ENCODE measurements at regions not wholly inside any gene's neighbourhood (a gene's known extent, or its start where the extent isn't known, plus 50 kb on each side); places are given as distances from the start of the nearest gene placed in this dataset.

- TF ChIP-seq ZBTB11 (tag by site-specific recombination; conservative IDR thresholded peaks at IDR 0.05; ENCODE audit: low read depth) (no peak), ZFP3 (tag by site-specific recombination; IDR thresholded peaks at IDR 0.05; ENCODE audit: low read depth) (no peak), CTCF (tag by site-specific recombination; IDR thresholded peaks at IDR 0.05) (no peak), ZEB2 (tag by site-specific recombination; IDR thresholded peaks at IDR 0.05) (no peak), TRIM28 (IDR thresholded peaks at IDR 0.05; ENCODE audit: borderline replicate concordance, low read length) (no peak), ZFP37 (tag by site-specific recombination; IDR thresholded peaks at IDR 0.05) (no peak), ZNF292 (tag by site-specific recombination; IDR thresholded peaks at IDR 0.05; ENCODE audit: borderline replicate concordance, low read depth) (no peak), ZNF335 (tag by site-specific recombination; conservative IDR thresholded peaks at IDR 0.05) (no peak), ZNF777 (tag by site-specific recombination; IDR thresholded peaks at IDR 0.05; ENCODE audit: borderline replicate concordance) (no peak)
These were observed 140.5 kb upstream of the POGK start for GRCh38 chr1:166698771-166699170.
